ENCODE measurements at regions not wholly inside any gene's neighbourhood (a gene's known extent, or its start where the extent isn't known, plus 50 kb on each side); places are given as distances from the start of the nearest gene placed in this dataset.

DNA sequence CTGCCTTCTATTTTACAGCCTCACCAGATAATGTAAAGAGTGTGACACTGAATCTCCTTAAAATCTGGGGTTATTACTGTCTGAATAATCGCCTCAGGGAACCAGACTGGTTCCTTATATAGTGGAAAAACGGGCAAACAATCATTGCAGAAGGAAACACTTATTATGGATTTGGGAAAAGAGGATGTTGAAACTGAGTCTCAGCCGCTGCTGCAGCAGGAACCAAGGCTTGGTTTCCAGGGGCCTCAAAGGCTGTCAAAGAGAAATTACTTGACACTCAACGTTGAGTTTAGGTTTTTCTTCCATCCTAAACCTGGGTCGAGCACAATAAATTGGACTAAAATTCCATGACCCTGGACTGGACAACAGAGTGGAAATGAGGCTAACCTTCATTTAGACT lies 103.8 kb upstream of the AHR start:
- Histone ChIP-seq H3K9me3 (no peaks in the 10 kb centered on the region), H3K36me3 (no peaks in the 10 kb centered on the region)
- TF ChIP-seq, protein P1, sequence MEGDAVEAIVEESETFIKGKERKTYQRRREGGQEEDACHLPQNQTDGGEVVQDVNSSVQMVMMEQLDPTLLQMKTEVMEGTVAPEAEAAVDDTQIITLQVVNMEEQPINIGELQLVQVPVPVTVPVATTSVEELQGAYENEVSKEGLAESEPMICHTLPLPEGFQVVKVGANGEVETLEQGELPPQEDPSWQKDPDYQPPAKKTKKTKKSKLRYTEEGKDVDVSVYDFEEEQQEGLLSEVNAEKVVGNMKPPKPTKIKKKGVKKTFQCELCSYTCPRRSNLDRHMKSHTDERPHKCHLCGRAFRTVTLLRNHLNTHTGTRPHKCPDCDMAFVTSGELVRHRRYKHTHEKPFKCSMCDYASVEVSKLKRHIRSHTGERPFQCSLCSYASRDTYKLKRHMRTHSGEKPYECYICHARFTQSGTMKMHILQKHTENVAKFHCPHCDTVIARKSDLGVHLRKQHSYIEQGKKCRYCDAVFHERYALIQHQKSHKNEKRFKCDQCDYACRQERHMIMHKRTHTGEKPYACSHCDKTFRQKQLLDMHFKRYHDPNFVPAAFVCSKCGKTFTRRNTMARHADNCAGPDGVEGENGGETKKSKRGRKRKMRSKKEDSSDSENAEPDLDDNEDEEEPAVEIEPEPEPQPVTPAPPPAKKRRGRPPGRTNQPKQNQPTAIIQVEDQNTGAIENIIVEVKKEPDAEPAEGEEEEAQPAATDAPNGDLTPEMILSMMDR (IDR thresholded peaks at IDR 0.05; ENCODE audit: low read depth, low read length) = no peak

DNA sequence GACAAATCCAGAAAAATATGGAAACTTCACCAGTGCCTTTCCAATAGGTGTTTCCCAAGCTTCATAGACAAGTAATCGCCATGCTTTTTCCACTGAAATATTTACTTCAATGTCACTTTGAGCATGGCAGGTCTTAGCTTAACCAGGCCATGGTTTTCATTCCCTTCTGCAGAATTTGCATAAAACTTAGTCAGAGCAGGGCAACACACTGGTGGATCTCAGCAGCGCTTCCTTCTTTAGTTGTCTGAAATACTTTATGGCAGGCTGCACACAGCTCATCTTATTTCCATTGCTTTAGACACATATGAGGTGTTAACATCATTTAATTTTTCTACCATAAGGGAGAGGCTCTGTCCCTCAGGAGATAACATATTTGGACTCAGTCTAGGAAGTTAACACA lies 102.9 kb upstream of the AHR start:
- Histone ChIP-seq H3K4me1 (no peaks in the 10 kb centered on the region), H3K4me3 (ENCODE audit: low read depth, low read length) (no peak overlapping the region), H3K27me3 (no peaks in the 10 kb centered on the region), H3K36me3 (no peaks in the 10 kb centered on the region), H3K9me3 (no peaks in the 10 kb centered on the region)
- TF ChIP-seq, protein P1 (IDR thresholded peaks at IDR 0.05; ENCODE audit: low read depth, low read length) = no peak
- no peak for DNase-seq

More for the DNA sequence above, 103.8 kb upstream of the AHR start:
- no peak for DNase-seq
- no peak overlapping the region for H3K4me3 ChIP-seq (ENCODE audit: low read depth, low read length)
- no peaks in the 10 kb centered on the region for H3K4me1 ChIP-seq
- no peaks in the 10 kb centered on the region for H3K27me3 ChIP-seq

GRCh38 chr7:17205910-17206309 lies 92.5 kb upstream of the AHR start:
- Histone ChIP-seq H3K27me3 (no peaks in the 10 kb centered on the region), H3K36me3 (no peaks in the 10 kb centered on the region), H3K4me1 (no peaks in the 10 kb centered on the region), H3K9me3 (no peaks in the 10 kb centered on the region), H3K4me3 (ENCODE audit: low read depth, low read length) (no peak overlapping the region)
- DNase-seq = no peak
- TF ChIP-seq, protein P1 (IDR thresholded peaks at IDR 0.05; ENCODE audit: low read depth, low read length) = no peak

- TF ChIP-seq, protein P1 (IDR thresholded peaks at IDR 0.05; ENCODE audit: low read depth, low read length) = no peak
- Histone ChIP-seq H3K36me3 (no peaks in the 10 kb centered on the region), H3K27me3 (no peaks in the 10 kb centered on the region), H3K9me3 (no peaks in the 10 kb centered on the region), H3K4me1 (no peaks in the 10 kb centered on the region), H3K4me3 (ENCODE audit: low read depth, low read length) (no peak overlapping the region)
- no peak for DNase-seq
These were observed 92.0 kb upstream of the AHR start for GRCh38 chr7:17206349-17206905.

GRCh38 chr7:17207220-17207619 lies 91.2 kb upstream of the AHR start:
- Histone ChIP-seq H3K36me3 (no peaks in the 10 kb centered on the region), H3K27me3 (no peaks in the 10 kb centered on the region), H3K4me1 (no peaks in the 10 kb centered on the region), H3K4me3 (ENCODE audit: low read depth, low read length) (no peak overlapping the region), H3K9me3 (no peaks in the 10 kb centered on the region)
- no peak for DNase-seq
- TF ChIP-seq, protein P1 (IDR thresholded peaks at IDR 0.05; ENCODE audit: low read depth, low read length) = no peak

DNA sequence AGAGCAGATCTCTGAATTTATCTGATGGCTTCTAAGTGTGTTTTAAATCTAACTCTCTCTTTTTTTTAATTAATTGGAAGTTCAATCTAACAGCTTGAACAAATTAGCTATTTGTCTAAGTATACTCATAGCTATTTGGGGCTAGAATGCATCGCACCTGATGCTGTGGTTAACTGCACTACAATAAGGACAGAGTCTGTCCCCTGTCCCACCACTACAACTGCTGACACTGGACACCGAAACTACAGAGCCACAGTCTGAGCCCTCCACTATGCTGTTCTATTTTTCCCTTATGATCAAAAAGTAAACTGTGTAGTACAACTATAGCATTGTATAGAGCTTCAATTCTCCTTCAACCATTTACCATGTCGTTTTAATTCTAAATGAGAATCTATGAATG lies 89.4 kb upstream of the AHR start:
- Histone ChIP-seq H3K36me3 (no peaks in the 10 kb centered on the region), H3K27me3 (no peaks in the 10 kb centered on the region), H3K9me3 (no peaks in the 10 kb centered on the region), H3K4me3 (ENCODE audit: low read depth, low read length) (no peak overlapping the region), H3K4me1 (no peaks in the 10 kb centered on the region)
- TF ChIP-seq, protein P1 (IDR thresholded peaks at IDR 0.05; ENCODE audit: low read depth, low read length) = no peak
- DNase-seq = no peak

Measured in BE2C (cell line).